Neural progenitor cell (in vitro differentiated cells): ENCODE measurements at regions not wholly inside any gene's neighbourhood (a gene's known extent, or its start where the extent isn't known, plus 50 kb on each side); places are given as distances from the start of the nearest gene placed in this dataset.
A peak's percentile ranks its signal among the peaks of the same experiment; 100 is the strongest.

ENCODE experiments used
- DNase-seq: peaks from one replicate; pipeline ENCODE4 v3.0.0-alpha.2; 2016; ENCODE audit warnings: low spot score
- H2AFZ ChIP-seq: fragments of 200-600 bp; sonication (generic); replicated peaks from 2 replicates; pipeline ENCODE4 v1.6.1; 2016; ENCODE audit warnings: antibody characterized with exemption
- H3F3A ChIP-seq: fragments of 200-600 bp; sonication (generic); 2 replicates; pipeline ENCODE4 v1.6.1; 2016; ENCODE audit warnings: antibody characterized with exemption, low read depth
- H3K27ac ChIP-seq: fragments of 200-600 bp; sonication (generic); 2 replicates; pipeline ENCODE4 v1.5.1; 2016; ENCODE audit warnings: mild to moderate bottlenecking
- H3K27me3 ChIP-seq: fragments of 200-600 bp; sonication (generic); 2 replicates; pipeline ENCODE4 v1.6.1; 2016; ENCODE audit warnings: mild to moderate bottlenecking, moderate library complexity
- H3K36me3 ChIP-seq: fragments of 200-600 bp; sonication (generic); 2 replicates; pipeline ENCODE4 v1.5.1; 2016
- H3K4me1 ChIP-seq: fragments of 200-600 bp; sonication (generic); 2 replicates; pipeline ENCODE4 v1.6.1; 2016; ENCODE audit warnings: mixed run types
- H3K4me2 ChIP-seq: fragments of 200-600 bp; sonication (generic); 2 replicates; pipeline ENCODE4 v1.6.1; 2016
- H3K4me3 ChIP-seq: fragments of 200-600 bp; sonication (generic); 2 replicates; pipeline ENCODE4 v1.5.1; 2016
- H3K79me2 ChIP-seq: fragments of 200-600 bp; sonication (generic); 2 replicates; pipeline ENCODE4 v1.6.1; 2016; ENCODE audit warnings: low read depth
- H3K9ac ChIP-seq: fragments of 200-600 bp; sonication (generic); 2 replicates; pipeline ENCODE4 v1.6.1; 2016
- H3K9me3 ChIP-seq: fragments of 200-600 bp; sonication (generic); 2 replicates; pipeline ENCODE4 v1.5.1; 2016; ENCODE audit warnings: low read depth
- H4K20me1 ChIP-seq: fragments of 200-600 bp; sonication (generic); 2 replicates; pipeline ENCODE4 v1.6.1; 2016; ENCODE audit warnings: low read depth
- H3K27ac Mint-ChIP-seq: 3 replicates; pipeline ENCODE4 v1.8.0; 2021; ENCODE audit warnings: mixed read lengths
- H3K27me3 Mint-ChIP-seq: 2 replicates; pipeline ENCODE4 v1.8.0; 2022; ENCODE audit warnings: low read depth, mild to moderate bottlenecking, inconsistent platforms, moderate library complexity, mixed read lengths; ENCODE audit not compliant: insufficient read depth
- H3K36me3 Mint-ChIP-seq: 3 replicates; pipeline ENCODE4 v1.8.0; 2021; ENCODE audit warnings: mixed read lengths
- H3K4me1 Mint-ChIP-seq: 3 replicates; pipeline ENCODE4 v1.8.0; 2021; ENCODE audit warnings: mixed read lengths
- H3K4me3 Mint-ChIP-seq: 3 replicates; pipeline ENCODE4 v1.8.0; 2021; ENCODE audit warnings: mild to moderate bottlenecking, moderate library complexity, mixed read lengths
- H3K9me3 Mint-ChIP-seq: 3 replicates; pipeline ENCODE4 v1.8.0; 2020; ENCODE audit warnings: mixed read lengths
- CTCF ChIP-seq: fragments of 200-600 bp; sonication (generic); IDR thresholded peaks from 2 replicates; pipeline ENCODE4 v1.5.1; 2017; ENCODE audit warnings: antibody characterized with exemption, mild to moderate bottlenecking
- EZH2 ChIP-seq: fragments of 200-600 bp; sonication (generic); IDR thresholded peaks from 2 replicates; pipeline ENCODE4 v1.6.1; 2017; ENCODE audit warnings: antibody characterized with exemption, mild to moderate bottlenecking, moderate library complexity
- EZH2phosphoT487 ChIP-seq: fragments of 200-600 bp; sonication (generic); IDR thresholded peaks from 2 replicates; pipeline ENCODE4 v1.6.1; 2017; ENCODE audit warnings: antibody characterized with exemption

- peaks cover 4% of the 10 kb centered on the region for H3K27me3 Mint-ChIP-seq
Observed at GRCh38 chr20:39394461-39394860, 432.3 kb downstream of the DHX35 start.

GRCh38 chr20:39390186-39390585, 428.0 kb downstream of the DHX35 start:
- H3K27ac Mint-ChIP-seq, result no peak overlapping the region
- H3K36me3 Mint-ChIP-seq, result no peaks in the 10 kb centered on the region
- Histone ChIP-seq H3K9ac (no peak overlapping the region), H3K9me3 (no peaks in the 10 kb centered on the region), H3K27me3 (no peaks in the 10 kb centered on the region), H3K36me3 (no peaks in the 10 kb centered on the region), H3K79me2 (no peaks in the 10 kb centered on the region), H3K4me3 (no peak overlapping the region), H3K4me2 (no peak overlapping the region), H4K20me1 (no peaks in the 10 kb centered on the region), H2AFZ (peak overlapping the region; percentile 47), H3K27ac (no peak overlapping the region), H3F3A (no peaks in the 10 kb centered on the region), H3K4me1 (peaks cover 5% of the 10 kb centered on the region)
- TF ChIP-seq EZH2phosphoT487 (no peak), EZH2 (no peak), CTCF (no peak)
- H3K27me3 Mint-ChIP-seq, result no peaks in the 10 kb centered on the region
- DNase-seq, result no peak
- H3K4me1 Mint-ChIP-seq, result peaks cover 1% of the 10 kb centered on the region
- H3K4me3 Mint-ChIP-seq, result no peak overlapping the region
- no peaks in the 10 kb centered on the region for H3K9me3 Mint-ChIP-seq

More at GRCh38 chr20:39394461-39394860, 432.3 kb downstream of the DHX35 start:
- no peaks in the 10 kb centered on the region for H3K9me3 Mint-ChIP-seq
- no peak overlapping the region for H3K4me3 ChIP-seq
- H3K27ac ChIP-seq, result no peak overlapping the region
- H3K4me3 Mint-ChIP-seq, result no peak overlapping the region
- no peaks in the 10 kb centered on the region for H3K9me3 ChIP-seq
- H3K4me2 ChIP-seq, result no peak overlapping the region
- H3K79me2 ChIP-seq, result no peaks in the 10 kb centered on the region
- H3K9ac ChIP-seq, result no peak overlapping the region
- no peak overlapping the region for H3K27ac Mint-ChIP-seq
- H4K20me1 ChIP-seq, result no peaks in the 10 kb centered on the region
- H3K36me3 Mint-ChIP-seq, result no peaks in the 10 kb centered on the region
- no peak overlapping the region for H2AFZ ChIP-seq
- no peak for DNase-seq
- H3F3A ChIP-seq, result peaks cover 10% of the 10 kb centered on the region
- H3K36me3 ChIP-seq, result no peaks in the 10 kb centered on the region
- peaks cover 12% of the 10 kb centered on the region for H3K4me1 Mint-ChIP-seq
- H3K27me3 ChIP-seq, result no peaks in the 10 kb centered on the region
- TF ChIP-seq CTCF (no peak), EZH2 (no peak), EZH2phosphoT487 (no peak)
- H3K4me1 ChIP-seq, result peaks cover 23% of the 10 kb centered on the region

GRCh38 chr20:39381595-39381994, 419.5 kb downstream of the DHX35 start:
- no peaks in the 10 kb centered on the region for H3K36me3 Mint-ChIP-seq
- DNase-seq, result peak; percentile 32
- no peak overlapping the region for H3K4me2 ChIP-seq
- TF ChIP-seq EZH2 (no peak), CTCF (no peak), EZH2phosphoT487 (no peak)
- no peaks in the 10 kb centered on the region for H3K79me2 ChIP-seq
- H3K4me3 ChIP-seq, result no peak overlapping the region
- H3K4me1 Mint-ChIP-seq, result peaks cover 3% of the 10 kb centered on the region
- H3K4me1 ChIP-seq, result peaks cover 11% of the 10 kb centered on the region
- no peak overlapping the region for H3K27ac ChIP-seq
- no peaks in the 10 kb centered on the region for H3K27me3 ChIP-seq
- no peaks in the 10 kb centered on the region for H3K36me3 ChIP-seq
- no peak overlapping the region for H3K4me3 Mint-ChIP-seq
- no peaks in the 10 kb centered on the region for H4K20me1 ChIP-seq
- H3K27ac Mint-ChIP-seq, result no peak overlapping the region
- H2AFZ ChIP-seq, result no peak overlapping the region
- no peak overlapping the region for H3K9ac ChIP-seq
- H3K9me3 ChIP-seq, result no peaks in the 10 kb centered on the region
- H3K9me3 Mint-ChIP-seq, result no peaks in the 10 kb centered on the region
- no peaks in the 10 kb centered on the region for H3K27me3 Mint-ChIP-seq
- H3F3A ChIP-seq, result no peaks in the 10 kb centered on the region
